Activated naive CD4-positive, alpha-beta T cell treated with anti-CD3 and anti-CD28 coated beads, Interleukin-2, amount 50 U/mL, for 72 hours (primary cell): ENCODE measurements at regions not wholly inside any gene's neighbourhood (a gene's known extent, or its start where the extent isn't known, plus 50 kb on each side); places are given as distances from the start of the nearest gene placed in this dataset.
"Not testable (repeated sequence)": the region's sequence is repeated elsewhere in the genome, so short reads cannot be mapped to it uniquely, and the experiment has no call there.

Experiments
- ATAC-seq, 2 donors: fragments of 150-1000 bp; cut with Tn5 transposase; 2 replicates each; pipeline ENCODE4 v1.10.0; 2021; ENCODE audit warnings: mild to moderate bottlenecking in 2 of 2, moderate library complexity in 2 of 2
- DNase-seq, 2 donors: peaks; one replicate each; pipeline ENCODE4 v3.0.0; 2021 to 2022; ENCODE audit warnings: low spot score in 2 of 2
- H3K27ac Mint-ChIP-seq, 2 donors: one replicate each; pipeline ENCODE4 v1.8.0; 2022; ENCODE audit warnings: mild to moderate bottlenecking in 2 of 2, mixed read lengths in 2 of 2
- H3K36me3 Mint-ChIP-seq, 2 donors: one replicate each; pipeline ENCODE4 v1.8.0; 2022; ENCODE audit warnings: mixed read lengths in 2 of 2
- H3K9me3 Mint-ChIP-seq, 2 donors: one replicate each; pipeline ENCODE4 v1.8.0; 2022; ENCODE audit warnings: mixed read lengths in 2 of 2

- ATAC-seq: not testable (repeated sequence)
- peaks cover 8 to 14% of the 10 kb centered on the region in 2 donors for H3K9me3 Mint-ChIP-seq
Measured at GRCh38 chr12:24348180-24348579, 398.7 kb upstream of the SOX5 start.

GRCh38 chr12:24328261-24328660 is 378.8 kb upstream of the SOX5 start:
- H3K27ac Mint-ChIP-seq: no peak overlapping the region
- peaks cover 4 to 14% of the 10 kb centered on the region in 2 donors for H3K9me3 Mint-ChIP-seq
- H3K36me3 Mint-ChIP-seq: no peaks in the 10 kb centered on the region
- ATAC-seq (no peak), DNase-seq (no peak)

More at GRCh38 chr12:24348180-24348579, 398.7 kb upstream of the SOX5 start:
- H3K27ac Mint-ChIP-seq, H3K36me3 Mint-ChIP-seq, DNase-seq: not testable (repeated sequence)

GRCh38 chr12:24325331-24325730 is 375.9 kb upstream of the SOX5 start:
- DNase-seq: no peak
- no peaks in the 10 kb centered on the region for H3K36me3 Mint-ChIP-seq
- no peak for ATAC-seq
- no peak overlapping the region for H3K27ac Mint-ChIP-seq
- H3K9me3 Mint-ChIP-seq: peaks cover 4 to 9% of the 10 kb centered on the region in 2 donors

GRCh38 chr12:24307716-24308335 is 358.4 kb upstream of the SOX5 start:
- DNase-seq (no peak), ATAC-seq (no peak)
- Mint-ChIP-seq H3K27ac (no peak overlapping the region), H3K9me3 (peaks cover 10 to 11% of the 10 kb centered on the region in 2 donors), H3K36me3 (no peaks in the 10 kb centered on the region)

- DNase-seq (no peak), ATAC-seq (no peak)
- no peak overlapping the region for H3K27ac Mint-ChIP-seq
- H3K36me3 Mint-ChIP-seq: no peaks in the 10 kb centered on the region
- peaks cover 10 to 11% of the 10 kb centered on the region in 2 donors for H3K9me3 Mint-ChIP-seq
Measured at GRCh38 chr12:24307153-24307552, 357.7 kb upstream of the SOX5 start.

GRCh38 chr12:24306001-24306400 is 356.5 kb upstream of the SOX5 start:
- Mint-ChIP-seq H3K36me3 (no peaks in the 10 kb centered on the region), H3K9me3 (peaks cover 10 to 11% of the 10 kb centered on the region in 2 donors), H3K27ac (no peak overlapping the region)
- DNase-seq: no peak
- no peak for ATAC-seq

- Mint-ChIP-seq H3K9me3 (peaks cover 10 to 11% of the 10 kb centered on the region in 2 donors), H3K27ac (no peak overlapping the region), H3K36me3 (no peaks in the 10 kb centered on the region)
- ATAC-seq (no peak), DNase-seq (no peak)
Measured at GRCh38 chr12:24304285-24304684, 354.8 kb upstream of the SOX5 start.

DNA sequence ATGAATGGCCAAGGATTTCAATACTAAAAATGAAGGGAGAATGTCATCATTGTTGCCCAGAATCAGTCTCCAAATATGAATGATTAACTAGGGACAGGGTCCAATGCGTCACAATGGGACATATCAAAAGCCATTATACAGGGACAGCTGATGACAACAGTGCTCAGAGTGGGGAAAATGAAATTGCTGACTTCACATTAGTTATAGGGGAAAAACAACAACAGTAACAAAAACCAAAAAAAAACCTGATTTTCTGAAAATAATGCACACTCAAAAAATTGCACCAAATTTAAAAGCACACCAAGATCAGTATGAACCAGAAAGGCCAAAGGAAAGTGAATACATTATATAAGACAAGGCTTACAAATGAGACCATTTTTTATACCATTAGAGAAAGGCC is 353.2 kb upstream of the SOX5 start:
- Mint-ChIP-seq H3K36me3 (no peaks in the 10 kb centered on the region), H3K27ac (no peak overlapping the region), H3K9me3 (peaks cover 10 to 11% of the 10 kb centered on the region in 2 donors)
- no peak for DNase-seq
- ATAC-seq: no peak

DNA sequence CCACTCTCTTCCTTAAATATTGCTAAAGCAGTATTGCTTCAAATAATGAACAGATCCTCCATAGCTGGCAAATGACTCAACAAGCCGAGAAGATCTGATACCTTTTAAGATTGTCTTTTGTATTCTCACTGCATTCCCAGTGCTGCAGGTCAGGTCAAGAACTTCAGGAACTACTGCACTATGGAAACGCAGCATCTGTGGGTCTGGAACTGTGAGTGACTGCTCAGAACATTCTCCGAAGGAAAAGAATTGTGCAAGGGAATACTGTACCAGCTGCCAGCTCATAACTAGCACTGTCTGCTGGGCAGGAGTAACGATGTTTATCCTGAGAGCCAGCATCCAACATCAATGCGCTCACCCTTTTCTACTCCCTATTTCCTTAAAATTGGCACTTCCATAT is 348.0 kb upstream of the SOX5 start:
- Mint-ChIP-seq H3K36me3 (no peaks in the 10 kb centered on the region), H3K9me3 (peaks cover 3 to 4% of the 10 kb centered on the region in 2 donors), H3K27ac (no peak overlapping the region)
- no peak for ATAC-seq
- no peak for DNase-seq

DNA sequence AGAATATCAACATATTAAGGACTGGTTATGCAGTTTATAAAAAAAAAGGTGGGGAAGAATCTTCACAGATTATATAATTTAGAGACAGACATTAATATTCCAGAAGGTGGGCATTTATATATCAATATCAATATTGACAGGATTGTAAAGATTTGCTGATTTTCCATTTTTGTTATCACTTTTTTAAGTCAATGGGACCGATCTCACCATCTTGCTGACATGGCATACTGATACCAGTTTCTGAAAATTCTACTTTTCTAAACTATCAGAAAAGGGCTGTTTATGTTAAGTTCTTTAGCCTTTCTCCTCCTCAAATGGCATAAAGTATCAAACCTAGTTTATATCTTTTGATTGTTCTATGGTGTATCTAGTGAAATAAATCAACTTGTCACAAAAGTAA is 344.1 kb upstream of the SOX5 start:
- DNase-seq: no peak
- no peak for ATAC-seq
- Mint-ChIP-seq H3K27ac (no peak overlapping the region), H3K9me3 (peaks cover 4 to 7% of the 10 kb centered on the region in 2 donors), H3K36me3 (no peaks in the 10 kb centered on the region)

GRCh38 chr12:24287963-24288362 is 338.5 kb upstream of the SOX5 start:
- Mint-ChIP-seq H3K27ac (no peak overlapping the region), H3K36me3 (no peaks in the 10 kb centered on the region), H3K9me3 (peaks cover 3 to 4% of the 10 kb centered on the region in 2 donors)
- ATAC-seq: no peak
- no peak for DNase-seq

DNA sequence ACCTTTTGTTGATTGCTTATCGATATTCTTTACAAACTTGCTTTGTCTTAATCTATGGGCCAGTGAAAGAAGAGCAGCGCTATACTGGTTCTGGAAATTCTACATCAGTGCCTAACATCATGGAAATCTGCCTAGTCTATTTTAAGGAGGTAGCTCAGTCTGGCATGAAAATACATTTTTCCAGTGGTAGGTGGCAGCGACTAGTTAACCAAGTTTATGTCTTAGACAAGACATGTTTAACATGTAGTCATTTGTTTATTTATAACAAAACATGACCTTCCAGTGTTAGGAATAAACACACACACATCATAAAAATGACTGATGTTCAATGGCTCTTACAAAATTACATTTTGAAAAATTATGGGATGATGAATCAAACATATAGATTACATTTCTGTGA is 336.0 kb upstream of the SOX5 start:
- Mint-ChIP-seq H3K27ac (no peak overlapping the region), H3K36me3 (no peaks in the 10 kb centered on the region), H3K9me3 (no peaks in the 10 kb centered on the region)
- DNase-seq: no peak
- no peak for ATAC-seq

DNA sequence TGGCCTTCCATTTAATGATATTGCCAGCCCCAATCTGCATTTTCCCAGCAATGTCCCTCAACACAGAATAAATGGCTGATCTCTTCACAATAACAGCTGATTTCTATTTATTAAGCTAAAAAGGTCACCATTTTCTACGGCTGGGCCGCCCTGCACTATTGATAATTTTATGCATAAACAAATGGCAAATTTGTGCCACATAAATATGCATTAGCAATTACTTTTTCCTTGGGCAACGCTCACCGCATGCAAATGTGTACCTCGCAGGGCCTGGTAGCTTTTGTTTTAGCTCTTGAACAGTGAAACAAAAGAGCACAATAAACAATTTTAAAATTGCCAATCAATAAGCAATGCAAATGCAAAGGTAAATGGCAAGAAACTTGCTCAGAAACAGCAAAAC is 331.9 kb upstream of the SOX5 start:
- H3K36me3 Mint-ChIP-seq: no peaks in the 10 kb centered on the region
- ATAC-seq: no peak
- H3K9me3 Mint-ChIP-seq: no peaks in the 10 kb centered on the region
- no peak overlapping the region for H3K27ac Mint-ChIP-seq
- no peak for DNase-seq

DNA sequence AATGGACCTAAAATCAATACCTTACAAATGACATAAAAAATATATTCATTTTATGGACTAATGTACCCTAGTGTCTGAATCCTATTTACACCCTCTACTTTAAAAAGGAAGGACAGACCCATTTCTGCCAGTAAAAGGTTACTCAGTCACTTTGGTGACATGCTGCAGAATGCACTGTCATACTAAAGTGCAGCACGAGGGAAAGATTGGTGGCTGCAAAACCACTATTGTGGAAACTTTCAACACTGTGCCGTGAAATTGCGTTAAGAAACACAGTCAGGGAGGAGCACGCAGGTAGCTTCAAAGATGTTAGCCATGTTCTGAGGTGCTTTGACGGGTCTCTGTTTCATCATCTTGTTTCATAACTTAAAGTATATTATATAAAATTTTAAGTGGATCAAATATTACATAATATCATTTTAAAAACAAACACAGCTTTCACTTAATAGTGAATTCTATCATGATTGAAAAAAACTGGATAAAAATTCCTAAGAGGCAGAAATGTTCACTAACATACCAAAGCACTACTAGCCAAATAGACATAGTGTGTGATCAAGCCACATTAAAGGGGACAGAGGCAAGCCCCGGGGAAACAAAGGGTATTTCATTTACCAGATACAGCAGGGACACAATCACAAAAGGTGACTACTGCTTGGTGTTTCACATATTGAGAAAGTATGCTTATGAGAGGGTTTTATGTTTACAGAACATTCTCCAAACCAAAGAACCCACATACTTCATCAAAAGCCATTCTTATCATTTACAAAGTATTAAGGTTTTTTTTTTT is 330.8 kb upstream of the SOX5 start:
- Mint-ChIP-seq H3K9me3 (no peaks in the 10 kb centered on the region), H3K27ac (no peak overlapping the region), H3K36me3 (no peaks in the 10 kb centered on the region)
- DNase-seq (no peak), ATAC-seq (no peak)

DNA sequence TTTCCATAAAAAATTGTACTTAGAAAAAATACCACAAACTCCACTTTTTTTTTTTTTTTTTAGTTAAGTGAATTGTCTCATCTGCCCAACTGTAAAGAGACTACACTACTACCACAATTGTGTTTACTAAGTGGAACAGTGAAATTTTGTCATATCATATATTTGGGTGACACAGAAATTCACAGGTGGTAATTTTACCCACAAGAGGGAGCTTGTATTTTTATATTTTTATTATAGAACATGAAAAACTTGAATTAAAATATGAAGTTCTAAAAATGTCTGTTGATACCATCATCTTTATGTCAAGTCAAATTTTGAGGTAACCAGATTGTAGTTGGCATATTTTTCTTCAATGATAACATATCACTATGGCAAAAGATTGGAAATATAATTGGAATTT is 329.4 kb upstream of the SOX5 start:
- no peak for DNase-seq
- no peak for ATAC-seq
- no peaks in the 10 kb centered on the region for H3K36me3 Mint-ChIP-seq
- no peak overlapping the region for H3K27ac Mint-ChIP-seq
- no peaks in the 10 kb centered on the region for H3K9me3 Mint-ChIP-seq

DNA sequence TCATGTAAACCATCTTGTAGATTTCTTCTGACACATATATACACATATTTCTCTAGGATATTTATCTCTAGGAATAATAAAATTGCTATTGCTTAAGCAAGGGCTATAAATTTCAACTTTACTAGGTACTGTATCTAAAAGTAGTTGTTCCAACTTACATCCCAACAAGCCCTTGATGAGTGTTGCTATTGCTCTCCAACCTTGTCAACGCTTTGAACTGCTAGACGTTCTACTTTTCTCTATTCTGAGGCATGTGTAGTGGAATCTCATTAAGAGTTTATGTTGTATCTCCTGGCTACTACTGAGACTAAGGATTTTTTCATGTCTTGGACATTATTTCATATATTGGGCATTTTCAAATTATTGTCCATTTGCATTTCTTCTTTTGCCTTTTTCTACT is 321.5 kb upstream of the SOX5 start:
- no peak for ATAC-seq
- no peak overlapping the region for H3K27ac Mint-ChIP-seq
- no peaks in the 10 kb centered on the region for H3K36me3 Mint-ChIP-seq
- H3K9me3 Mint-ChIP-seq: no peaks in the 10 kb centered on the region
- DNase-seq: no peak

DNA sequence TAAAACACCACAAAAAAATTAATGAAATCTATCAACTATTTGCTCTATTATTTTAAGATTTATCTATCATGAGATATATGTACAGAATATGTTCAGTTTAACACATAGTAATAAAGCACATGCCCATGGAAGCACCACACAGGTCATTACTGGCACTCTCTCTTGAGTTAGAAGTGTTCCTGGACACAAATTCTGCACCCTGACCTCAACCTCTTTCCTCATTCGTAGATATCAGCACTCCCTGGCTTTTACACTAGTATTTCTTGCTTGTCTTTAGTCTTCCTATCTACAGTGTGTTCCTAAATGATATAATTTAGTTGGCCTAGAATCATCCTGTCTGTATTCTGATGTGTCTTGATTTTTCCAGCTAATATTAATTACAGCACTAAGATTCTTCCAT is 321.0 kb upstream of the SOX5 start:
- H3K9me3 Mint-ChIP-seq: no peaks in the 10 kb centered on the region
- no peak for ATAC-seq
- no peak overlapping the region for H3K27ac Mint-ChIP-seq
- no peak for DNase-seq
- no peaks in the 10 kb centered on the region for H3K36me3 Mint-ChIP-seq

GRCh38 chr12:24268663-24269186 is 319.3 kb upstream of the SOX5 start:
- H3K36me3 Mint-ChIP-seq: no peaks in the 10 kb centered on the region
- ATAC-seq: no peak
- no peak overlapping the region for H3K27ac Mint-ChIP-seq
- H3K9me3 Mint-ChIP-seq: no peaks in the 10 kb centered on the region
- no peak for DNase-seq
